Omental fat pad (tissue), 3 donors: ENCODE measurements at regions not wholly inside any gene's neighbourhood (a gene's known extent, or its start where the extent isn't known, plus 50 kb on each side); places are given as distances from the start of the nearest gene placed in this dataset.
"Not testable (repeated sequence)": the region's sequence is repeated elsewhere in the genome, so short reads cannot be mapped to it uniquely, and the experiment has no call there.

Experiments used
- ATAC-seq: fragments of 150-250 bp; one replicate; pipeline ENCODE4 v1.9.1; 2016; ENCODE audit warnings: mild to moderate bottlenecking, moderate library complexity; ENCODE audit not compliant: low FRiP score
- DNase-seq: peaks from one replicate; pipeline ENCODE4 v3.0.0-alpha.2; 2019; ENCODE audit warnings: low spot score
- TF ChIP-seq, protein P1 (sequence below), 3 donors: fragments of 450-650 bp; IDR thresholded peaks; one replicate each; pipeline ENCODE4 v1.5.1; 2016 to 2017; ENCODE audit warnings: antibody characterized with exemption in 3 of 3, mild to moderate bottlenecking in 3 of 3, moderate library complexity in 2 of 3

DNA sequence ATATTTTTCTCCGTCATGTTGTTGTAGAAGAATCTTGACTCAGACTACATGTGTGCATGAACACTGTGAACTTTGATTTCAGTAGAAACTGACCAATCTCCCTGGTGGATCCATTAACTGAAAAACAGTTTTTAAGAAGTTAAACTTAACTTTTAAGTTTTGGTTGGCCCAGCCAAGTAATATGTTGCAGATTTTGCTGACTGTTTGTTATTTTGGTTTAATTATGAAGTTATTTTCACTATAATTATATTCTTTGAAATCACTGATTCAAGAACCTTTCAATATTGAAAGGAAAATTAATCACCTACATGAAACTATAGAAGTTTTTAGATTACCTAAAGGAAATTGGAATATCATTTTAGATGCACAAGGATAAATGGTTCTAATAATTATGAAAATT, 373.6 kb upstream of the COX7C start:
- ATAC-seq (no peak), DNase-seq (no peak)
- TF ChIP-seq, protein P1, sequence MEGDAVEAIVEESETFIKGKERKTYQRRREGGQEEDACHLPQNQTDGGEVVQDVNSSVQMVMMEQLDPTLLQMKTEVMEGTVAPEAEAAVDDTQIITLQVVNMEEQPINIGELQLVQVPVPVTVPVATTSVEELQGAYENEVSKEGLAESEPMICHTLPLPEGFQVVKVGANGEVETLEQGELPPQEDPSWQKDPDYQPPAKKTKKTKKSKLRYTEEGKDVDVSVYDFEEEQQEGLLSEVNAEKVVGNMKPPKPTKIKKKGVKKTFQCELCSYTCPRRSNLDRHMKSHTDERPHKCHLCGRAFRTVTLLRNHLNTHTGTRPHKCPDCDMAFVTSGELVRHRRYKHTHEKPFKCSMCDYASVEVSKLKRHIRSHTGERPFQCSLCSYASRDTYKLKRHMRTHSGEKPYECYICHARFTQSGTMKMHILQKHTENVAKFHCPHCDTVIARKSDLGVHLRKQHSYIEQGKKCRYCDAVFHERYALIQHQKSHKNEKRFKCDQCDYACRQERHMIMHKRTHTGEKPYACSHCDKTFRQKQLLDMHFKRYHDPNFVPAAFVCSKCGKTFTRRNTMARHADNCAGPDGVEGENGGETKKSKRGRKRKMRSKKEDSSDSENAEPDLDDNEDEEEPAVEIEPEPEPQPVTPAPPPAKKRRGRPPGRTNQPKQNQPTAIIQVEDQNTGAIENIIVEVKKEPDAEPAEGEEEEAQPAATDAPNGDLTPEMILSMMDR (IDR thresholded peaks at IDR 0.05) = no peak

DNA sequence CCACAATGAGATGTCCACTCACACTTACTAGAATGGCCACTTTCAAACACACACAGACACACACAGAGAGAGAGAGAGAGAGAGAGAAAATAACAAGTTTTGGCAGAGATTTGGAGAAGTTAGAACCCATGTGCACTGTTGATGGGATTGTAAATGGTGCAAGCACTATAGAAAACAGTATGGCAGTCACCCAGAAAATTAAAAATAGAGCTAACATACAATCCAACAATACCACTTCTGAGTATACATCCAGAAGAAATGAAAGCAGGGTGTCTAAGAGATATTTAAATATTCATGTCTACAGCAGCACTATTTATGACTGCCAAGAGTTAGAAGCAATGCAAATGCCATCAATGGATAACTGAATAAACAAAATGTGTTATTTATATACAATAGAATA, 359.9 kb upstream of the COX7C start:
- DNase-seq = no peak
- TF ChIP-seq, protein P1 (IDR thresholded peaks at IDR 0.05) = no peak
- no peak for ATAC-seq

DNA sequence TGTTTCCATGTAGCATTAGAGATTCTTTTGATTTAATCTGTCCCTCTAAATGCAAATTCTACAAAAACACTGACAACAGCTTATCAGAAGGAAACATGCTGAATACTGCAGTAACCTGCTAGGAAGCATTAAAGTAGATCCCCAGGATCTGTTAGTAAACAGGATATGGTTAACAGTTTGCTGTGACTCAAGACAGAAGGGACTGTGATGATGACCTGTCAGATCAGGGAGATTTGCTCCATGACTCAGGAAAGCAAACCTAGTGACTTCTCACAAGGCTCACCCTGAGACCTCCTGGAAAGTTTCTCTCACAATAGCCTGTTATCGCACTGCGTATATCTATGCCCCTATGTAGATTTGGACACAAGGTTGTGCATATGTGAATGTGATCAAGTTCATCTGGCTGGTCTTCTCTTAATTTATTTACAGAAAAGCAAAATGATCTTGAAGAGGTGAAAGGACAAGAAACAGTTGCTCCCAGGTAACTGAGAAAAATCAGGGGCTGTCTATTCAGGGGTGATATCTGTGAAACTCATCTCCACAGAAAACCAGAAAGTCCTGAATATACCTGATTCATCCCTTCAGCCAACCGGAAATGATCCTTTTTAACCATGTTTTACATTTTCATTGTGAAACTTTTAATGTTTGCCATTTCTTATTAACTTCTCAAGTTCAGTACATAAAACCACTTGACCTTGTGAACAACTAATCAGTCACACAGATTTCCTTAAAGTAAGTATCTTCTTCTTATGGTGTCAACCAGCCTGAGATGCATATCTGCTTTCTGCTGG, 333.1 kb upstream of the COX7C start:
- ATAC-seq, DNase-seq: not testable (repeated sequence)

DNA sequence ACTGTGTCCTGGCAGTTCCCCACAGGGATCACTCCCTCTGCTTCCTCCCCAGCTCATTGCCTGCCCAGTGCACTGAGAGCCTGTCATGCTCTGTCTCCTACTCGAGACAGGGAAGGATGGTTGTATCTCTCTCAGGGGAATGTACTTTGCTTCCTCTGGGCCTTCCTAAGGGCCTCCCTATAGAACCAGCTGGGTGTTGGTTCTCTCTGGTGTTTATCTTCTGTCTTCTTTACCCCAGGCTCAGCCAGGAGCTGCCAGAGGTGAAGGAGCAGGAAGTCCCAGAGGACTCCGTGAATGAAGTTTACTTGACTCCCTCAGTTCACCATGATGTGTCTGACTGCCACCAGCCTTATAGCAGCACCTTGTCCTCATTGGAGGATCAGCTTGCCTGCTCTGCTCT, 330.3 kb upstream of the COX7C start:
- not testable (repeated sequence) for ATAC-seq, DNase-seq

DNA sequence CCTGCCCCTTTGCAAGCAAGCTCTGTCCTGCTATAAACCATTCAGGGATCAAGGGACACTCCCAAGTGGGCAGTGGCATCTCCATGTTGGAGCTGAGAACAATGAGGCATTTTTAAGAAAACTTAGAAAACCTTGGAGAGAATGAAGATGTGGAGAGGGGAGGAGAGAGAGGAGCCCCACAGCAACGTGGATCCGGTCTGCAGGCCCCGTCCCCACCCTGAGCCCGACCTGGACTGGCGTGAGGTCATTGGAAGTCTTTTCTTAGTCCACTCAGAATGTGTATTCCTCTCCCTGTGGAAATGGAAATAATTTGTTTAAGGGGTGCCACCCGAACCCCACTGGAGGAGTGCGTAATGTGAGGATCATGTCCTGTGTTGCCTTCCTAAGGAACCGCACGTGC, 328.0 kb upstream of the COX7C start:
- ATAC-seq, DNase-seq: not testable (repeated sequence)

DNA sequence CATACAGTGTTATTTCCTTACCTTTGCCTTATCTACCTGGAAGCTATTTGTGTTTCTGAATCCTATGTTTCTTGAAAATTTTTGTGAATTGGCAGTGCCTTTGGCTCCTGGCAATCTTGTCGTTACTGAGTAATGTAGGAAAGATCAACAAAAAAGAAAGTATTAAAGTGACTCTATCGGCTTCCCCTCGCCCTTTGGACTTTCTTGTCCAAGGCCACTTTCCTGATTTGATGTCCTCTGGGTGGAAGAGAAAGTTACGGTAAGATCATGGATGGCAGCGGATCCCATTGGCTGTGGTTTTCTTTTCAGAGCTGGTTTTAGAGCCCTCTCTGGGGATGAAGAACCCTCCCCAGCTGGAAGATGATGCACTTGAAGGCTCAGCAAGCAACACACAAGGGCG, 324.9 kb upstream of the COX7C start:
- ATAC-seq, DNase-seq: not testable (repeated sequence)

DNA sequence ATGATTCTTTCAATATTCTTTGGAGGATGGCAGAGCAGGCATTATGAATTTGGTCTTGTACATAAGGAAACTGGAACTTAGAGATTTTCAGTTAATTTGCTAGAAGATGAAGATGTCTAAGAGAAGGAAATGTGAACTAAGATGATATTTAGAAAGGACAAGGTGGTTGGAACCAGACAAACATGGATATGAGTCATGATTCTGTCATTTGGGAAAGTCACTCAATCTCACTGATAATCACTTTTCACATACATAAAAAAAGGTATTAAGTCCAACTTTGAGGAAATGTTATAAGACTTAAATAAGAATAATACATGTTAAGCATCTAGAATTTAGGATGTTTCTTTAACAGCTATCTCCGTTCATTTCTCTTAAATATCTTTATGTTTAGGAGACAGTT, 315.1 kb upstream of the COX7C start:
- DNase-seq, ATAC-seq: not testable (repeated sequence)

DNA sequence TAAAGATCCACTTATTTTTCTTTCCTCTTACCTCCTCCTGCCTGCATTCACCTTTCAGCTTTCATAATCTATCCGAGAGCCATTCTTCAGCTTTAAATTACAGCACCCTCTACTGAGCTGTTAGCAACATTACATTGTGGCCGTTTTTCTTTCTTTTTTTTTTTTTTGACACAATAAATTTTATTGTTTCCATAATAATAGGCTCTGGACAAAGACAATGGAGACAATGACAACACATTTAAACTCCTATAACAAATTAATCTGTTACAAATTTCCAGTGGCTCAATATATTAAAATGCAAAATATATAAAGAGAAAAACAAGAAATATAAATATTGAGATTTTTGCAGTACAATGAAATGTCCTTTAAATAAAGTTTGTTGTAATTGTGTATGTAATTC, 312.7 kb upstream of the COX7C start:
- DNase-seq, ATAC-seq: not testable (repeated sequence)

DNA sequence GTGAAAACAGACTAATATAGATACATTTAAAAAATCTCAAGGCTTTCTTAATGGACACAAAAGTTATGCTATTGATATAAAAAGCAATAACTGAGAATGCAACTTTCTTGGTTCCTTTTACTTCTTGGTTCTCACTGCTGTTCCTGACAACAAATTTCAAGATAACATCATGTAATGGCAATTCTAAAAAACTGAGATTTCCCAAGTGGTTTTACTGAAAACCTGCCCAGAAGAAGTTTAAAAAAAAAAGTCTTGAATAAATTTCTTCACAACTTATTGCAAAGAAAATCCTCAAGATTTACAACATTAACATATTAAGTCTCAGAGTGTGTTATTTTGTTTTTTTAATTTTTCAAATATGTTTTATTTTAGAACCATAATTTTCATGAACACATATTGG, 302.8 kb upstream of the COX7C start:
- TF ChIP-seq, protein P1 (IDR thresholded peaks at IDR 0.05) = no peak
- ATAC-seq (no peak), DNase-seq (no peak)

DNA sequence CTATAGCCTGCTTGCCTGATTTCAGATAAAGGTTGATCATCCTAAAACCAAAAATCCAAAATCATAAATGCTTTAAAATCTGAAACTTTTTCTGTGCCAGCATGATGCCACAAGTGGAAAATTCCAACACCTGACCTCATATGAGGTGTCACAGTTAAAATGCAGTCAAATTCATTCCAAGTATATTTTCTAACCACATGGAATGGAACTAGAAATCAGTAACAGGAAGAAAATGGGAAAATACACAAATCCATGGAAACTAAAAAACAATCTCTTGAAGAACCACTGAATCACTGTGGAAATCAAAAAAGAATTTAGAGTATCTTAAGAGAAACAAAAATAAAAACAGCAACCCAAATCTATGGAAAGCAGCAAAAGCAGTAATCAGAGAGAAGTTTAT, 297.5 kb upstream of the COX7C start:
- no peak for ATAC-seq
- DNase-seq = no peak
- TF ChIP-seq, protein P1 (IDR thresholded peaks at IDR 0.05) = no peak
